Lung (tissue), 11 donors: ENCODE measurements at regions not wholly inside any gene's neighbourhood (a gene's known extent, or its start where the extent isn't known, plus 50 kb on each side); places are given as distances from the start of the nearest gene placed in this dataset.

Source experiments
- ATAC-seq: fragments of 200-7000 bp; cut with Tn5 transposase; one replicate; pipeline ENCODE4 v1.9.1; 2020; ENCODE audit warnings: moderate number of reproducible peaks; ENCODE audit not compliant: insufficient read depth, low FRiP score
- DNase-seq, 3 donors: peaks; one replicate each; pipeline ENCODE4 v3.0.0-alpha.2; 2013 to 2017
- H3K27ac ChIP-seq, 2 donors: one replicate each; pipeline ENCODE4 v1.5.1; 2013; ENCODE audit warnings: mild to moderate bottlenecking in 2 of 2, moderate library complexity in 2 of 2, control low read depth in 1 of 2, inconsistent platforms in 1 of 2, low read depth in 1 of 2, low read length in 1 of 2
- H3K27me3 ChIP-seq, 3 donors: one replicate each; pipeline ENCODE4 v1.5.1; 2013; ENCODE audit warnings: low read length in 2 of 3; ENCODE audit not compliant: control insufficient read depth in 3 of 3, insufficient read depth in 3 of 3
- H3K36me3 ChIP-seq, 4 donors: one replicate each; pipeline ENCODE4 v1.5.1; 2013; ENCODE audit warnings: low read length in 4 of 4, mild to moderate bottlenecking in 1 of 4, moderate library complexity in 1 of 4; ENCODE audit not compliant: control insufficient read depth in 4 of 4, insufficient read depth in 4 of 4
- H3K4me1 ChIP-seq, 5 donors: one replicate each; pipeline ENCODE4 v1.5.1; 2013; ENCODE audit warnings: low read length in 5 of 5, mild to moderate bottlenecking in 2 of 5, moderate library complexity in 1 of 5; ENCODE audit not compliant: control insufficient read depth in 5 of 5, insufficient read depth in 5 of 5
- H3K4me3 ChIP-seq: one replicate; pipeline ENCODE4 v1.5.1; 2013; ENCODE audit warnings: mild to moderate bottlenecking, control low read depth, moderate library complexity
- H3K9ac ChIP-seq, 2 donors: one replicate each; pipeline ENCODE4 v1.5.1; 2013; ENCODE audit warnings: low read length in 2 of 2, control low read depth in 1 of 2; ENCODE audit not compliant: insufficient read depth in 1 of 2
- H3K9me3 ChIP-seq, 4 donors: one replicate each; pipeline ENCODE4 v1.5.1; 2013; ENCODE audit warnings: low read length in 3 of 4, mild to moderate bottlenecking in 1 of 4, moderate library complexity in 1 of 4; ENCODE audit not compliant: control insufficient read depth in 4 of 4, insufficient read depth in 3 of 4
- WGBS, 2 donors: extraction: QIAGEN DNeasy Blood & Tissue Kit; methylation state at CpG; one replicate each; pipeline ENCODE4 v1.1.7; 2013; 5-methylcytosine and 5-hydroxymethylcytosine counted together
- TF ChIP-seq, protein P1 (sequence below): IDR thresholded peaks from 2 replicates; pipeline ENCODE4 v1.5.1; 2012; ENCODE audit warnings: mild to moderate bottlenecking; ENCODE audit errors: control extremely low read depth, extremely low read depth
- donor health status: control.
- donor health status: control.
- donor health status: Bipolar disorder and iron deficiency.
- donor health status: healthy.
- donor health status: DM: yes; HTN: yes; CAD: no.

DNA sequence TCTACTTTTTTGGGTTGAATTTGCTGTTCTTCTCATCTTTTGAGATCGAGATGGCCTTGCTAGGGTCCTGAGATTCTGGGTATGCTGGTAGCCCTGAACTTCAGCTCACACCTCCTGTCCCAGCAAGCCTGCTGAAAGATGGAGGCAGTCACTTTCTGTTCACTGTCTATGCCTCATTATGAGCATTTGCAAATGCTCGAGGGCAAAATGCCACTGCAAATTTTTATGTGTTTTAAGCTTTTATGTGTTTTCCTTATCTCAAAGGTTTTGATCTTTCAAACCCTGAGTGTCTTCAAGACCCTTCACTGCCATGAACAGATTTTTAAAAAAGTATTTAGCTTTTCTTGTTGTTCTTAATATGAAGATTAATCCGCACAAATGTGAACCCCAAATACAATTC lies 766.7 kb upstream of the HS6ST1 start:
- ATAC-seq = no peak
- no peaks in the 10 kb centered on the region for H3K4me1 ChIP-seq
- H3K9me3 ChIP-seq = no peaks in the 10 kb centered on the region
- H3K27ac ChIP-seq = no peak overlapping the region
- H3K27me3 ChIP-seq = no peaks in the 10 kb centered on the region
- WGBS, 2 donors = 80 to 89% methylated on average over 3 of the region's 3 CpGs
- H3K9ac ChIP-seq = no peak overlapping the region
- no peak for DNase-seq
- no peak overlapping the region for H3K4me3 ChIP-seq
- H3K36me3 ChIP-seq = no peaks in the 10 kb centered on the region
- TF ChIP-seq, protein P1, sequence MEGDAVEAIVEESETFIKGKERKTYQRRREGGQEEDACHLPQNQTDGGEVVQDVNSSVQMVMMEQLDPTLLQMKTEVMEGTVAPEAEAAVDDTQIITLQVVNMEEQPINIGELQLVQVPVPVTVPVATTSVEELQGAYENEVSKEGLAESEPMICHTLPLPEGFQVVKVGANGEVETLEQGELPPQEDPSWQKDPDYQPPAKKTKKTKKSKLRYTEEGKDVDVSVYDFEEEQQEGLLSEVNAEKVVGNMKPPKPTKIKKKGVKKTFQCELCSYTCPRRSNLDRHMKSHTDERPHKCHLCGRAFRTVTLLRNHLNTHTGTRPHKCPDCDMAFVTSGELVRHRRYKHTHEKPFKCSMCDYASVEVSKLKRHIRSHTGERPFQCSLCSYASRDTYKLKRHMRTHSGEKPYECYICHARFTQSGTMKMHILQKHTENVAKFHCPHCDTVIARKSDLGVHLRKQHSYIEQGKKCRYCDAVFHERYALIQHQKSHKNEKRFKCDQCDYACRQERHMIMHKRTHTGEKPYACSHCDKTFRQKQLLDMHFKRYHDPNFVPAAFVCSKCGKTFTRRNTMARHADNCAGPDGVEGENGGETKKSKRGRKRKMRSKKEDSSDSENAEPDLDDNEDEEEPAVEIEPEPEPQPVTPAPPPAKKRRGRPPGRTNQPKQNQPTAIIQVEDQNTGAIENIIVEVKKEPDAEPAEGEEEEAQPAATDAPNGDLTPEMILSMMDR = no peak

DNA sequence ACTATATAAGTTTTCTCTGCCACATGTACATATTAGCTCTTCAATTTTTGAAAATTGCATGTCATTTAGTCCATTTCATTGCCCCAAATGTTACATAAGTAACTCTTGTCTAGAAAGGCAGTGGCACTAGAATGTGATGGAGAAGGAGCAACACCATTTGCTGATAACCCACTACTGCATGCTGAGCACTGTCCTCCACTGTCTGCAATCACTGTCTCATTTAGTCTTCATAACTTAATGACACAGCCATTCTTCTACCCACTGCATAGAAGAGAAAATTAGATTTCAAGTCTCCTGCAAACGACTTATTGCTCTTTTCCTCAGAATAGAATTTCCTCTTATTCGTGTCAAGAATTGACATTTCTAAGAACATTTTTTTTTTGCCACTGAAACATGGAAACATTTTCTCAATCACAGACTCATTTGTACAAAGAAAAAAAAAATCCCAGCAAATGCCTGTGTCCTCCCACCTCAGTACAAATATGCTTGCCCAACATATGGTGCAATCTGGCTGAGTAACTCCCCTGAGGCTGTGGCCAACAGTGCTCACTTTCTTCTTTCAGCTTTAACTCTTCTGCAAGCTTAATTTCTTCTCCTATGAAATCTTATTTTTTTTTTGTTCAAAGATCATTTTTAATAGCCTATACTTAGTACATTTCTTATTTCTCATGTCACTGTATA lies 768.6 kb upstream of the HS6ST1 start:
- 61 to 76% methylated on average over 2 of the region's 2 CpGs for WGBS, 2 donors
- no peaks in the 10 kb centered on the region for H3K9me3 ChIP-seq
- H3K27me3 ChIP-seq = no peaks in the 10 kb centered on the region
- ATAC-seq (no peak), DNase-seq (peak in 1 of 3 donors; percentile 15)
- H3K4me1 ChIP-seq = no peaks in the 10 kb centered on the region
- TF ChIP-seq, protein P1 = no peak
- H3K4me3 ChIP-seq = no peak overlapping the region
- no peak overlapping the region for H3K9ac ChIP-seq
- no peaks in the 10 kb centered on the region for H3K36me3 ChIP-seq
- no peak overlapping the region for H3K27ac ChIP-seq

DNA sequence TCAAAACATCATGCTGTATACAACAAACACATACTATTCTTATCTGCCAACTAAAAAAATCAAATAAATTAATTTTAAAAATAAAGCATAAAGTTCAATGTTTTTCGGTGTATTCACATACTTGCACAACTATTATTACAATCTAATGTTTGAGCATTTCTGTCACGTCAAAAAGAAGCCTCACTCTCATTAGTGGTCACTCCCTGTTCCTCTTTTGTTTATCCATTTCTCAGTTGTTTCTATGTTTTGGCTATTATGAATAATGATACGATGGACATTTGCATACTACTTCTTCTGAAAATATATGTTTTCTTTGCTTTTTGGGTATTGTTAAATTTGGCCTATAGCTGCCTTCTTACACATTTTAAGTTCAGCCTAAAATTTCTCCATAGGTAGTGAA lies 773.0 kb upstream of the HS6ST1 start:
- no peaks in the 10 kb centered on the region for H3K4me1 ChIP-seq
- H3K9me3 ChIP-seq = no peaks in the 10 kb centered on the region
- no peaks in the 10 kb centered on the region for H3K36me3 ChIP-seq
- WGBS, 2 donors = 75 to 87% methylated on average over 3 of the region's 3 CpGs
- H3K27ac ChIP-seq = no peak overlapping the region
- H3K4me3 ChIP-seq = no peak overlapping the region
- no peaks in the 10 kb centered on the region for H3K27me3 ChIP-seq
- no peak for DNase-seq
- no peak for ATAC-seq
- no peak overlapping the region for H3K9ac ChIP-seq
- TF ChIP-seq, protein P1 = no peak

- Histone ChIP-seq H3K9me3 (no peaks in the 10 kb centered on the region), H3K9ac (no peak overlapping the region), H3K27me3 (no peaks in the 10 kb centered on the region), H3K4me3 (no peak overlapping the region), H3K36me3 (no peaks in the 10 kb centered on the region), H3K4me1 (no peaks in the 10 kb centered on the region), H3K27ac (no peak overlapping the region)
- DNase-seq = peak in 2 of 3 donors; percentile 15 to 18
- TF ChIP-seq, protein P1 = no peak
- no peak for ATAC-seq
- 76 to 87% methylated on average over 5 of the region's 5 CpGs for WGBS, 2 donors
Measured at GRCh38 chr2:129092956-129093355, 774.3 kb upstream of the HS6ST1 start.
